ENCODE measurements at regions not wholly inside any gene's neighbourhood (a gene's known extent, or its start where the extent isn't known, plus 50 kb on each side); places are given as distances from the start of the nearest gene placed in this dataset.

DNA sequence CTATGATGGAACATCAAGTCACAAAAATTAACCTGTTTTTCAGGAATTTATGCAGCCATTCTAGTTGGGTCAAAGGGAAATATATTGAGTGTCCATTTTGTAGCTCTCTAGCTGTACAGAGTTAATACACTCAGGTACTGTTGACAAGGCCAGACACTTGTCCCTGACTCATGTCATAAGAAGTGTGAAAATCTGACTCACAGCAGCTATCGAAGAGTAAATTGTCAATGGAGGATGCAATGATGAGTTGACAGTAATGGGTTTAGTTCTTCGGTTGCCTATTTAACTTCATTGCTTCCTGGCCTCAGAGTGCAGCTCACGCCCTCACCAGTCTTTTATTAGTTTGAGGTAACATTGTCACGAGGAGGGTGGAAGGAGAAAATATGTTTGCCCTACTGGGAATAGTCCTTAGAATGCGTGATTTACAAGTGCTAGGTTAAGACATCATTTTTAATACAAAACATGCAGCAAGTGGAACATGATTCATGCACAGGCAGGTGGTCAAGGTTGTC, 255.1 kb downstream of the XPNPEP1 start:
- TF ChIP-seq, protein P1, sequence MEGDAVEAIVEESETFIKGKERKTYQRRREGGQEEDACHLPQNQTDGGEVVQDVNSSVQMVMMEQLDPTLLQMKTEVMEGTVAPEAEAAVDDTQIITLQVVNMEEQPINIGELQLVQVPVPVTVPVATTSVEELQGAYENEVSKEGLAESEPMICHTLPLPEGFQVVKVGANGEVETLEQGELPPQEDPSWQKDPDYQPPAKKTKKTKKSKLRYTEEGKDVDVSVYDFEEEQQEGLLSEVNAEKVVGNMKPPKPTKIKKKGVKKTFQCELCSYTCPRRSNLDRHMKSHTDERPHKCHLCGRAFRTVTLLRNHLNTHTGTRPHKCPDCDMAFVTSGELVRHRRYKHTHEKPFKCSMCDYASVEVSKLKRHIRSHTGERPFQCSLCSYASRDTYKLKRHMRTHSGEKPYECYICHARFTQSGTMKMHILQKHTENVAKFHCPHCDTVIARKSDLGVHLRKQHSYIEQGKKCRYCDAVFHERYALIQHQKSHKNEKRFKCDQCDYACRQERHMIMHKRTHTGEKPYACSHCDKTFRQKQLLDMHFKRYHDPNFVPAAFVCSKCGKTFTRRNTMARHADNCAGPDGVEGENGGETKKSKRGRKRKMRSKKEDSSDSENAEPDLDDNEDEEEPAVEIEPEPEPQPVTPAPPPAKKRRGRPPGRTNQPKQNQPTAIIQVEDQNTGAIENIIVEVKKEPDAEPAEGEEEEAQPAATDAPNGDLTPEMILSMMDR (IDR thresholded peaks at IDR 0.05): no peak
- TF ChIP-seq NPAS2 (CRISPR knock-in tag; IDR thresholded peaks at IDR 0.05; ENCODE audit: borderline replicate concordance) (no peak), RFX5 (IDR thresholded peaks at IDR 0.05) (no peak), POLR2A (IDR thresholded peaks at IDR 0.05; ENCODE audit: low read length) (no peak)
- TF ChIP-seq, protein P2, sequence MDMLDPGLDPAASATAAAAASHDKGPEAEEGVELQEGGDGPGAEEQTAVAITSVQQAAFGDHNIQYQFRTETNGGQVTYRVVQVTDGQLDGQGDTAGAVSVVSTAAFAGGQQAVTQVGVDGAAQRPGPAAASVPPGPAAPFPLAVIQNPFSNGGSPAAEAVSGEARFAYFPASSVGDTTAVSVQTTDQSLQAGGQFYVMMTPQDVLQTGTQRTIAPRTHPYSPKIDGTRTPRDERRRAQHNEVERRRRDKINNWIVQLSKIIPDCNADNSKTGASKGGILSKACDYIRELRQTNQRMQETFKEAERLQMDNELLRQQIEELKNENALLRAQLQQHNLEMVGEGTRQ (IDR thresholded peaks at IDR 0.05): no peak
